HL-60 (cell line): ENCODE measurements at regions not wholly inside any gene's neighbourhood (a gene's known extent, or its start where the extent isn't known, plus 50 kb on each side); places are given as distances from the start of the nearest gene placed in this dataset.

Source experiments
- POLR2AphosphoS5 ChIP-seq: IDR thresholded peaks from 2 replicates; pipeline ENCODE4 v1.6.1; 2012; ENCODE audit warnings: low read depth
- TF ChIP-seq, protein P1 (sequence below): IDR thresholded peaks from one replicate; pipeline ENCODE4 v1.5.1; 2011; ENCODE audit warnings: low read length, control low read depth, inconsistent platforms; ENCODE audit not compliant: insufficient read depth

GRCh38 chr15:36185845-36186244, 393.6 kb upstream of the CDIN1 start:
- no peak for TF ChIP-seq POLR2AphosphoS5
- TF ChIP-seq, protein P1, sequence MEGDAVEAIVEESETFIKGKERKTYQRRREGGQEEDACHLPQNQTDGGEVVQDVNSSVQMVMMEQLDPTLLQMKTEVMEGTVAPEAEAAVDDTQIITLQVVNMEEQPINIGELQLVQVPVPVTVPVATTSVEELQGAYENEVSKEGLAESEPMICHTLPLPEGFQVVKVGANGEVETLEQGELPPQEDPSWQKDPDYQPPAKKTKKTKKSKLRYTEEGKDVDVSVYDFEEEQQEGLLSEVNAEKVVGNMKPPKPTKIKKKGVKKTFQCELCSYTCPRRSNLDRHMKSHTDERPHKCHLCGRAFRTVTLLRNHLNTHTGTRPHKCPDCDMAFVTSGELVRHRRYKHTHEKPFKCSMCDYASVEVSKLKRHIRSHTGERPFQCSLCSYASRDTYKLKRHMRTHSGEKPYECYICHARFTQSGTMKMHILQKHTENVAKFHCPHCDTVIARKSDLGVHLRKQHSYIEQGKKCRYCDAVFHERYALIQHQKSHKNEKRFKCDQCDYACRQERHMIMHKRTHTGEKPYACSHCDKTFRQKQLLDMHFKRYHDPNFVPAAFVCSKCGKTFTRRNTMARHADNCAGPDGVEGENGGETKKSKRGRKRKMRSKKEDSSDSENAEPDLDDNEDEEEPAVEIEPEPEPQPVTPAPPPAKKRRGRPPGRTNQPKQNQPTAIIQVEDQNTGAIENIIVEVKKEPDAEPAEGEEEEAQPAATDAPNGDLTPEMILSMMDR, result no peak
